OCI-M1 (cell line): ENCODE measurements at regions not wholly inside any gene's neighbourhood (a gene's known extent, or its start where the extent isn't known, plus 50 kb on each side); places are given as distances from the start of the nearest gene placed in this dataset.

ENCODE experiments used
- DNase-seq: peaks from one replicate; lab custom pipeline; 2025; lab: John Stamatoyannopoulos, UW

DNA sequence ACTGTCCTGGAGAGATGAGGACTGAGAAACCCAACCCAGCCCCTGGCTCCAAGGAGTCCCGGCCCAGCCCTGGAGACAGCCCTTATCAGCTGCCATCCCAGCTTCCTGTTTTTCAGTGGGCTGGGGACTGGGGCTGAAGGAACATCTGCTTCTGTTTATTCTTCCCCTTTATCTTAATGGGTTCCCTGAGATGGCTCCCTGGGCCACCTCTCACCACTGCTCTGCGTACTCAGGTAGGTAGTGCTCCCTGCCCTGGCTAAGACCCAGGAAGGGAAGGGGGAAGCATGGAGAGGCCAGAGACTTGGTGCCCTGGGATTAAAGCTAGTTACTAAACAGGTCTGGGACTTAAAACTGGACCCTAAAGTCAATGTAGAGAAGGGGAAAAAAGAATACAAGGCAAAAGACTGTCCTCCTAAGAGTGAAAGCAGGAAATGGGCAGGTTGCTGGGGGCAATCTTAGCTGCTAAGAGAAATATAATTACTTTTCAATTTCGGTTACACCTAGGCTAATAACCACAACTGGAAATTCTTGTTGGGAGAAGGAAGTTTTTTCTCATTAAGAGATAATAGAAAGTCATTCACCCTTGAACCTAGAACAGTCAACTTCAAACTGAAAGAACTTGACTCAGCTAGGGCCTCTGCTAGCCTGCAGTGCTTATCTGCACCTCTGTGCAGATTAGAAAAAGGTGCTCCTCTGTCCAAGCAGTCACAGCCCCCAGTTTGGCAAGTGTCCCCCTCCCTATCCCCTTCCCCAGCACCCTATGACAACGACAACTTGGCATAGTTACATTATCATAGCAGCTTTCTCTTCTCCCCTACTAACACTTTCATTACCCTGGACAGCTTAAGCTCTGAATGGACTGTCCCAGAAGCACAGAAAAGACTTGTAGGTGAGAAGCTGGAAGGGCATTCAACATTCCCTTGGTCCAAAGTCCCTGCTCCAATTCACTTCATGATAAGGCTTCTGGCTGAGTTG, 65.6 kb upstream of the KDM7A start:
- peak; percentile 87 for DNase-seq

DNA sequence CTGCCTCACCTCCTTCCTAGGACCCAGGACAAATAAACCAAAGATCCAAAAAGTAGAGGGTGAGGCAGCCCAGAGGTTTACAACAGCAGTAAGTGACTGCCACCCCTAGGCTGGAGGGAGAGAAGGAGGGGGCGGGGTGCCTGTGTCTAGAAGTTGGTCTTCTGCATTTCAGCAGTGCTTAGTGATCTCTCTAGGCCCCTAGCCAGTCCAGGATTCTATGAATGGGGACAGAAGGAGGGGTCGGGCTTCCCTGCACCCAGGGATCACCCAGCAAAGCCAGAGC, 62.8 kb upstream of the KDM7A start:
- DNase-seq = no peak

DNA sequence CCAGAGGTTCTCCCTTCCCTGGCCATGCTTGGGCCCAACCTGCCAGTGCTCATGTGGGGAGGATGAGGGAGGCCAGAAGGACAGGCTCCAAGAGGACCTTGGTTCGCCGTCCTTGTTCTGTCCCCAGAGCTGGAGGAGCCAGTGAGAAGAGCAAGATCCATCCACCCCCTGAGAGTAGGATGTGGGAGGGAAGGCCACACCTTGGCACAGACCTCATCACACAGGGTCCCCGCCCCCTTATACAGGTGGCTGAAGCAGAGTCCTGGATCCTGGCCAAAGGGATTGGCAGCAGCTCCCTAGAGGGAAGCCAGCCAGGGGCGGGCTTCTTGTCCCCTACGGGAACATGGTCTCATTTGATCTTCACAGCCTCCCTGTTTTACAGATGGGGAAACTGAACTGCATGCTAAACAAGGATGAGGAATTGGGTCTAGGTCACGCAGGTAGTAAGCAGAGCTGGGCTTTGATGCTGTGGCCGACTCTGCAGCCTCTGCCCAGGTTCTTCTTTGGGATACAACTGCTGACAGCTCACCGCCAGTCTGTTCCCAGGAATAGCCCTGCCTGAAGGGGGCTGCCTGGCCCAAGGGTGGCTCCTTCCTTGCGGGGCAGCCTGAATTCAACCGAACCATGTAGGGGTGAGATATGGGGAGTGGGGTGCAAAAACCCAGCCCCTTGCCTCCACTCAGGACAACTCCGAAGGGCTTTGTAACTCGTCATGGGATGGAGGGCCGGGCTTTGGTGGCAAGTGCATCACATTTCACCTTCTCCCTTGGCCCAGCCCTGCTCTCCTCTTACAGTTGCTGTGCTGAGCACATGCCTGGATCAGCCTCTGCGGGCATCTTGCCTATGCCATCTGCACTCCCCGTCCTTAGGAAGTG, 62.2 kb upstream of the KDM7A start:
- DNase-seq = no peak

DNA sequence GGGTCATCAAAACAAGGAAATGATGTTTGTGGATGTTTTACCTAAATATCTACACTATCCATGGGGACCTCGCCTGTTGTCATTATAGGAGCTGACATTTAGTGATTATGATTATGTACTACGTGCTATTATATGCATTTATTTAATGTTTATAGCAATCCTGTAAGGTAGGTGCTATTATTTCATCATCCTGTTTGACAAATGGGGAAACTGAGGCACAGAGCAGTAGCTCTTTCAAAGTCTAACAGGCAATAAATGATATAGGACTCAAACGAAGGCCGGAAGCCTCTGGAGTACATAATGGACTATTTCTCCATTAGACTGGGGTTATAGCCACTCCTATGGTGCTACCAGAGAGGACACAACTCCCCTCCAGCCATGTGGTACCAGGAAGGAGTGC, 60.6 kb upstream of the KDM7A start:
- no peak for DNase-seq

DNA sequence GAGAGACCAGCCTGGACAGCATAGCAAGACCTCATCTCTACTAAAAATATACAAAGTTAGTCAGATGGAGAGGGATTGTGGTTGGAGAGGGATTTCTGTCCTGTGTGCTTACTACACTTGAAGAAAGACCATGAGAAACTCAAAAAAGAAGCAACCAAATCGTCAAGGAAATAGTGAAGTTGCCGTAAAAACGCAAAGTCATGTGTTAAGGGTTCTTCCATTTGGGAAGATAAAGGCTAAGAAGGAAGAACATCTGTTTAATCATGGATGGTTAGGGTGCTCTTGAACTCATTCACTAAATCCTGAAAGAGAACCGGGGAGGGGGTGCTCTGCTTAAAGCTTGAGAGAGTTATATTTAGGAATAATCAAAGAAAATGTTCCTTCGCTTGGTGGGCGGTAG, 59.8 kb upstream of the KDM7A start:
- no peak for DNase-seq

DNA sequence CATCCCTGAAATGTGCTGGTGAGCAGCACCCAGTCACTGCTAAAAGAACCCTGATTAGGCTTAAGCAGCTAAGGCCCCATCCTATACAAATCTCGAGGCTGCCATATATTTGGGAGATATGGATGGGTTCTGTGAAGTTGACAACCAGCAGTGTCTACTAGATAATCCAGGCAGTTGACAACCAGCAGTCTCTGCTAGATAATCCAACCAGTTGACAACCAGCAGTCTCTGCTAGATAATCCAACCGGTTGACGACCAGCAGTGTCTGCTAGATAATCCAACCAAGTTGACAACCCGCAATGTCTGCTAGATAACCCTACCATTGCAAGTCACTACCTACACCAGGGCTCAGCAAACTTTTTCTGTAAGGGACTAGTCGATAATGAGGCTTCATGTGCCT, 58.3 kb upstream of the KDM7A start:
- DNase-seq = no peak

DNA sequence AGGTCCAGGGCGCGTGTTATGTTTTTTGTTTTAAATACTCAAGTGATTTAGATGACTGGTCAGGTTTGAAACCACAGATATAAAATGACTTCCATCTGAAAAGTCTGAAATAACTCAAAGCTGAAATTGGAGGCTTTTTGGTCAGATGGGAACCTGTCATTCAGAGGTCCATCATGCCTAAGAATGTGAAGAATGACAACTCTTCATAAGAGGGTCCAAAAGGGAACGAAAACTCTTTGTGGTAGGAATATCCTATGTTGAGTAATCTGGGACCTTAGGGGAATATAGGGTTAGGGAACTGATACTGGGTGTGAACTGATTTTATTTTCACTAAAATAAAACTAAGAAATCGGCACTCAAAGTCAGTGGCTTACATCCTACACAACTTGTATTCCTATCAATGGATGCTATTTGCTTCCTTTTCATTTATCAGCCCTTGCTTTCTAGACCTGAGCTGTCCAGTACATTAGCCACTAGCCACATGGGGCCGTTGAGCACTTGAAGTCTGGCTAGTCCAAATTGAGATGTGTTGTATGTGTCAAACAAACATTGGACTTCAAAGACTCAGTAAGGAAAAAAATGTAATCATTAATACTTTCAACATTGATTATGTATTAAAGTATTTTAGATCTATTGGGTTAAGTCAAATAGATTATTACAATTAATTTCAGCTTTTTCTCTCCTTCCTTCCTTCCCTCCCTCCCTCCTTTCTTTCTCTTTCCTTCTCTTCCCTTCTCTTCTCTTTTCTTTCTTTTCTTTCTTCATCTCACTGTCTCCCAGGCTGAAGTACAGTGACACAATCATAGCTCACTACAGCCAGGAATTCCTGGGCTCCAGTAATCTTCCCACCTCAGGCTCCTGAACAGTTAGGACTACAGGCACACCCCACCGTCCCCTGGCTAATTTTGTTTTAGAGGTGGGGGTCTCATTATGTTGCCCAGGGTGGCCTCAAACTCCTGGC, 56.5 kb upstream of the KDM7A start:
- no peak for DNase-seq

DNA sequence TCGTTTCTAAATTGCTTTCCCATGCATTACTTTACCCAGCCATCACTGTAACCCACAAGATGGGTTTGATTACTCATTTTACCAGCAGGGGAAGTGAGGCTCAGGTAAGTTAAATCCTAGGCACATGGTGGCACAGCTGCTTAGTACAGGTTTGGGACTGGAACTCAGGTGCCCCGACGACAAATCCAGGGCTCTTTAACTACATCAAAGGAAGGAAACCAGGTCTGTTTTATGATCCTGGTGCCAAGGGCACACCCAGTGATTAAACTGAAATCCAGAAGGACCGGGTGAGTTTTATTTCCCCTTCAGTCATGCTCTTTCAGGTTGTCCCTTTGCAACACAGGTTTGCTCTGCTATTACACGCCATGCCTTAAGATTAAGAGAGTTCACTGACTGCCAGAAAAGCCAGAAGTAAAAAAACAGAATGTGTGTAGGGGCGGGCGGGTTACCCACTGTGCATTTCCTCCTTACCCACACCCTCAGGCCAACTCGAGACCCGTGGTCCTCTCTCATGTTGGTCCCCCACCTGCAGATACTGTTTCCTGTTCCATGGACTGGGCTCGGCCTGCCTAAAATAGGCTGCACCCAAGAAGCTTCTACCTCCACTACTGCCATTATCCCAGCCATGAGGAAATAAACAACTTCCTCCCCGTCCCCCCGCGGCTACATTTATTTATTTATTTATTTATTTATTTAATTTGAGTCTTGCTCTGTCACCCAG, 55.1 kb upstream of the KDM7A start:
- DNase-seq = no peak

DNA sequence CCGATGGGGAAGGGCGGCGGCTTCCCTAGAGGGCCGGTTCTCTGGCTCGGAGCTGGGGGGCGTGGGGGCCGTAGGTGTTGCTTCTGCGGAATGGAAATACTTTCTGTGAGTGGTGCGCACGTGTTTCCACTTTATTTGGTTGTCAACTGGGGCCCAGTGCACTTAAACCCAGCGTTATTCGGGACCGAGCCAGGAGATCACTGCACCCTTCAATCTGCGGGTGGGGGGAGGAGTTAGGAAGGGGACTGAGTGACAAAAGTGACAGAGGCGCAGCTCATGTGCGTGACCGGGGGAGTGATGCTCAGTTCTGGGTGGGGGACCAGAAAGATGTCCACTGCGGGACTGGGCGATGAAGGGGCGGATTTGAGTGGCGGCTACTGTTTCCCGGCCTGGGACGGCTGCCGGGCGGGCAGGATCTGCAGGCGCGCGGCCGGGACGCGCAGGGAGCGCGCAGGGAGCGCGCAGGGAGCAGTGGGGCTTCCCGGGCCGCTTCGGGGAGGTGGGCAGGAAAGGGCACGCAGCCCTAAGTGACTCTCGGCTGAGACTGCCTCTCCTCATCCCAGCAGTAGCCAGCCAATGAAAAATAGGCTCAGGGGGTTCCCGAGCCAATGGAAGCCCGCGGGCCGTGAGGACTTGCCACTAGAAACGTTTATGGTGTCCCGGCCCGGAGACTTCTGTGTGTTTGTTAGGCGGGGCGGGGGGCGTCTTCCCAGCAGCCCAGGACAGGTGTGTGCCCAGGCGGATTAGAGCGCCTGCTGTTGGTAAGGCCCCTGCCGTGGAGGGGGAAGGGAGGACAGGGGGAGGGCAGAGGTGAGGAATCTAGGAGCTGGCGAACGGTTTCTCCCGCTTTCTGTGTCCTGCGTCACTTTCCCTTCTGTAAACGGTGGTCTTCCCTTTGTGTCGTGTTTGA, 54.3 kb upstream of the KDM7A start:
- DNase-seq = no peak

DNA sequence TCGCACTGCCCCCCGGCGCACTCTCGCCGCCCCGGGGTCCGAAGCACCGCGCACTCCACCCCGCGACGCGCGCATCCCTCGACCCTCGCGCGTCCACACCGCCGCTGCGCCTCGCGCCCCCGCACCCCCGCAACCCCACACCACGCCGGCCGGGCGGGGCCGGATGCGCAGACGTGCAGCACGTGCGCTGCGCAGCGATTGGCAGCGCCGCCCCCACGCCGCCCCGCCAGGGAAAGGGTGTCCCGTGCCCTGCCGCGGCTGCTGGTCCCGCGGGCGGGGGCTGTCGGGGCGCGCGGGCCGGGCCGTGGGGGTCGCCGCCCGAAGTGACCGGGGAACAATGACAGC, 53.7 kb upstream of the KDM7A start:
- no peak for DNase-seq

DNA sequence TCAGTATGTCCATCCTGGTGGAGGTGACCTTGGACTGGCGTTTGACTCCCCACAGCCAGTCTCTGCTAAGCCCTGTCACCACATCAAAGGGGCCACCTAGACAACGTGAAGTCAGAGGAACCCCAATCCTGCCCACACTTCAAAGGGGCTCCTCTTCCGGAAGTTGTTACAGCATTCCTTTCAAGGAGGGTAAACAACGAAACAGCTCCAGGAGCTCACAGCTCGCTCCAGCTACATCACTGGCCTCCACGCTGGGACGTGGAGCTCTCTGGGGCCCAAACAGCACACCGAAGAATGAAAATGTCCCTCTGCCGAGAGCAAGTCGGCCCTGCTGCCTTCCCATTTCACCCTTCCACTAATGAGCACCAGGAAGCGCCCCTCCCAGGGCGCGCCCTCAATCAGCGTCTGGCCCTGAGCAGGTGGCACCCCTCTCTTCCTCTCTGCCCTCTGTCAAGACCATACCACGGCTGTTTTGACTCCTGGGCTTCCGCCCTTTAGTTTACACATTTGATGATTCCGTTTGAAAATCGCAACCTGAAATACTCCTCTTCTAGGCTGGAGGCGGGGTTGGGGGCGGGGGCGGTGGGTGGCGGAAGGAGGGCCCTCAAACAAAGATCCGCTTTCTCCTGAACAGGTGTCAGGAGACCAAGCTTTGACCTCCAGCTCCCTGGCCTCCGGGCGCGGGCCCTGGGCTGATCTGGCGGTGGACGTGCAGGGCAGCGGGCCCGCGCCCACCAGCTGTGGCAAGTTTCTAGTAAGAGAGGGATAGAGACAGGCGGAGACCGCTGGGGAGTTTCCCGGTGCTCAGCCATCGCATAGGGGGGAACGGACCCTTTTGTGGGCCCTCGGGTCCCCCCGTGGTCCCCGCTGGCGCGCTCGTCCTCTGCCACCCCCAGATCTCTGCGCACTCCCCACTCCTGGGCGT, 53.1 kb upstream of the KDM7A start:
- no peak for DNase-seq

DNA sequence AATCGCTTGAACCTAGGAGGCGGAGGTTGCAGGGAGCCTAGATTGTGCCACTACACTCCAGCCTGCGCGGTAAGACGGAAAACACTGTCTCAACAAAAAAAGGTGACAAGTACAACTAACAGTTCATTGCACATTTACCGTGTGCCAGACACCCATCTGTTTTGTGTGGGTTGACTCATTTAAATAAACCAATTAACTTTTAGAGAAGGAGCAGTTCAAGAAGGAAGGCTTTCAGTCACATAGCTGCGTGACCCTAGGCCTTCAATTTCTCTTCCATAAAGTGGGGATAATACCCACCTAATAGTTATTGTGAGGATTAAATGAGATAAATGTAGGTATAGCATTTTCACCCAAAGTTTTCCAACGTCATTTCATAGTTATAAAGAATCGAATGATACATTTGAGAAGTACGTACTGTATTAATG, 52.3 kb upstream of the KDM7A start:
- no peak for DNase-seq
